ENCODE measurements at regions not wholly inside any gene's neighbourhood (a gene's known extent, or its start where the extent isn't known, plus 50 kb on each side); places are given as distances from the start of the nearest gene placed in this dataset.

DNA sequence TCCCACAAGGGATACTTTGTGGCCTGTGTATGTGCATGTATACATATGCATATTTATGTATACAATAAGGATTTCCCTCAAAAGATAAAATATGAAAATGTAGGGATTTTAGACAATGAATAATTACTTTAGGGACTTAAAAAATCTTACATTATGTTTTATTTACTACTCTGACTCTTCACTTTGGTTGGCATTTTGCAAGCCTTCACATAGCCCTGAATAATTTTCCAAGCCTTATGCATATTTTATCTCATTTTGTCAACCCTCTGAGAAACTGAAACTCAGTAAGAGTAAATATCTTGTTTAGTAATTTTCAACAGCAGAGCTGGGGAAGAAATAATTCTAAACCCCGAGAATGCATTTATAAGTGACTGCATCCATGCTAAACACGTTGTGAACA, 153.0 kb upstream of the SLC24A2 start:
- 96% methylated on average over 2 of the region's 2 CpGs; no CpG with 5 or more reads in 1 of the 2 experiments for WGBS, 2 experiments (ENCODE audit: extremely low coverage in 1 of 2, insufficient coverage in 1 of 2, insufficient read length in 1 of 2, insufficient replicate concordance in 2 of 2, low coverage in 1 of 2, low lambda C conversion rate in 2 of 2, missing lambda C conversion rate in 1 of 2)
- H3K27ac ChIP-seq (ENCODE audit: low read depth, low read length), result no peak overlapping the region
- no peak overlapping the region for H3K4me3 ChIP-seq (ENCODE audit: extremely low read depth in 1 of 4, insufficient read depth in 2 of 4, low read depth in 3 of 4, low read length in 4 of 4)
- peaks cover 0 to 5% (median 0%) of the 10 kb centered on the region in 4 experiments; a peak in 1 of 7 replicates for H3K4me1 ChIP-seq (replicated peaks in 1 of 4; ENCODE audit: control insufficient read depth in 3 of 4, insufficient read depth in 4 of 4, low read length in 3 of 4)
- no peak overlapping the region for H3K14ac ChIP-seq (ENCODE audit: insufficient read length)
- H4K5ac ChIP-seq (ENCODE audit: insufficient read length, low read depth, low read length), result no peak overlapping the region
- no peak overlapping the region for H2BK15ac ChIP-seq (ENCODE audit: low read length)
- H2BK12ac ChIP-seq (ENCODE audit: low read depth, low read length), result no peak overlapping the region
- H3K27me3 ChIP-seq (replicated peaks in 1 of 4; ENCODE audit: control insufficient read depth in 3 of 4, extremely low read depth in 1 of 4, insufficient read depth in 3 of 4, low read length in 3 of 4), result no peaks in the 10 kb centered on the region
- no peak overlapping the region for H4K8ac ChIP-seq (ENCODE audit: extremely low read depth, insufficient read depth, low read length)
- H3K18ac ChIP-seq (ENCODE audit: extremely low read depth, low read length), result no peak overlapping the region
- H3K56ac ChIP-seq (replicated peaks; ENCODE audit: insufficient read length, low read depth, low read length), result no peak overlapping the region
- no peaks in the 10 kb centered on the region for H4K20me1 ChIP-seq (replicated peaks in 1 of 2; ENCODE audit: control insufficient read depth in 1 of 2, insufficient read depth in 2 of 2, low read length in 2 of 2)
- no peaks in the 10 kb centered on the region for H3K9me3 ChIP-seq (ENCODE audit: insufficient read depth in 2 of 2, low read depth in 1 of 2, low read length in 1 of 2)
- H2BK5ac ChIP-seq (ENCODE audit: low read depth, low read length), result no peak overlapping the region
- H3K79me1 ChIP-seq (ENCODE audit: low read depth, low read length), result no peaks in the 10 kb centered on the region
- H3K23me2 ChIP-seq (ENCODE audit: low read depth, low read length), result no peaks in the 10 kb centered on the region; the same call in 1 of the 2 replicates
- ChIA-PET POLR2A (ENCODE audit: partially characterized antibody) (no interaction called here), CTCF (ENCODE audit: partially characterized antibody) (no interaction called here)
- H3K4me2 ChIP-seq (ENCODE audit: insufficient read depth in 1 of 2, low read depth in 2 of 2, low read length in 2 of 2), result no peak overlapping the region
- TF ChIP-seq, protein P1, sequence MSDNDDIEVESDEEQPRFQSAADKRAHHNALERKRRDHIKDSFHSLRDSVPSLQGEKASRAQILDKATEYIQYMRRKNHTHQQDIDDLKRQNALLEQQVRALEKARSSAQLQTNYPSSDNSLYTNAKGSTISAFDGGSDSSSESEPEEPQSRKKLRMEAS (IDR thresholded peaks at IDR 0.05), result no peak
- TF ChIP-seq SIX5 (IDR thresholded peaks at IDR 0.05; ENCODE audit: low read depth, low read length), result no peak
- no peak for TF ChIP-seq GTF2F1 (IDR thresholded peaks at IDR 0.05; ENCODE audit: borderline replicate concordance, low read depth, low read length)
- no peak for TF ChIP-seq KDM5A (IDR thresholded peaks at IDR 0.05; ENCODE audit: low read length)
- TF ChIP-seq HDAC2 (IDR thresholded peaks at IDR 0.05; ENCODE audit: borderline replicate concordance in 1 of 2, low read depth in 2 of 2, low read length in 2 of 2), result no peak
- TF ChIP-seq JUND (IDR thresholded peaks at IDR 0.05; ENCODE audit: low read length), result no peak
- TF ChIP-seq RFX5 (IDR thresholded peaks at IDR 0.05; ENCODE audit: borderline replicate concordance, low read depth, low read length), result no peak
- no peak for TF ChIP-seq CTBP2 (IDR thresholded peaks at IDR 0.05; ENCODE audit: borderline replicate concordance, insufficient read depth, insufficient read length, low read length)
- TF ChIP-seq NRF1 (IDR thresholded peaks at IDR 0.05; ENCODE audit: low read depth, low read length), result no peak
- TF ChIP-seq SP2 (IDR thresholded peaks at IDR 0.05; ENCODE audit: low read length), result no peak
- no peak for TF ChIP-seq TEAD4 (IDR thresholded peaks at IDR 0.05; ENCODE audit: low read depth, low read length)
- no peak for TF ChIP-seq RXRA (IDR thresholded peaks at IDR 0.05; ENCODE audit: insufficient read depth, low read depth, low read length)
- TF ChIP-seq TAF1 (IDR thresholded peaks at IDR 0.05; ENCODE audit: low read depth, low read length), result no peak
- TF ChIP-seq GABPA (IDR thresholded peaks at IDR 0.05; ENCODE audit: borderline replicate concordance, insufficient read depth, low read length), result no peak
- no peaks in the 10 kb centered on the region for H3K36me3 ChIP-seq (ENCODE audit: control insufficient read depth in 2 of 4, insufficient read depth in 4 of 4, low read length in 3 of 4)
- DNase-seq (ENCODE audit: low read depth in 1 of 2, low spot score in 2 of 2), result no peak
- no peak overlapping the region for H4K91ac ChIP-seq (replicated peaks; ENCODE audit: insufficient read length, low read length)
- no peak overlapping the region for H3K9ac ChIP-seq (replicated peaks in 1 of 4; ENCODE audit: extremely low read depth in 1 of 4, low read depth in 3 of 4, low read length in 3 of 4)
- H2AK5ac ChIP-seq (ENCODE audit: low read depth, low read length), result no peak overlapping the region
- no peak for FAIRE-seq
- H3K23ac ChIP-seq (ENCODE audit: insufficient read length), result no peak overlapping the region
- no peak overlapping the region for H3K4ac ChIP-seq (replicated peaks; ENCODE audit: insufficient read length, low read depth, low read length)
- no peak overlapping the region for H2BK120ac ChIP-seq (replicated peaks; ENCODE audit: low read depth, low read length)
- H3K79me2 ChIP-seq (ENCODE audit: control insufficient read depth in 1 of 2, insufficient read depth in 2 of 2, low read length in 2 of 2), result no peaks in the 10 kb centered on the region
- no peak overlapping the region for H2AFZ ChIP-seq (ENCODE audit: low read length)
- no peak overlapping the region for H2BK20ac ChIP-seq (ENCODE audit: low read length)

Measured in H1 (cell line).